ENCODE measurements at regions not wholly inside any gene's neighbourhood (a gene's known extent, or its start where the extent isn't known, plus 50 kb on each side); places are given as distances from the start of the nearest gene placed in this dataset.

GRCh38 chr13:104868806-104869205 is 1666.7 kb downstream of the EFNB2 start:
- POLR2A ChIA-PET (ENCODE audit: unreplicated experiment): no interaction called here
- H3K9ac ChIP-seq (ENCODE audit: low read depth, low read length): no peak overlapping the region
- no peak overlapping the region for H3K56ac ChIP-seq (ENCODE audit: extremely low read depth, insufficient read depth, low read length)
- no peaks in the 10 kb centered on the region for H3K4me1 ChIP-seq (ENCODE audit: control insufficient read depth, insufficient read depth, low read length)
- H2AK5ac ChIP-seq (ENCODE audit: low read depth, low read length): no peak overlapping the region
- H2BK120ac ChIP-seq (ENCODE audit: low read depth, low read length): no peak overlapping the region
- H3K27me3 ChIP-seq (ENCODE audit: control insufficient read depth, insufficient read depth, low read length): no peaks in the 10 kb centered on the region
- no peak overlapping the region for H4K5ac ChIP-seq (ENCODE audit: low read depth, low read length)
- no peak for ATAC-seq (ENCODE audit: low read depth)
- no TSS peak for BruUV-seq (replicated peaks)
- no peaks in the 10 kb centered on the region for H3K9me1 ChIP-seq (ENCODE audit: insufficient read depth, low read length)
- H4K20me1 ChIP-seq (ENCODE audit: insufficient read depth, low read length): no peaks in the 10 kb centered on the region
- intact Hi-C loops (cut with micrococcal nuclease): no loop called here
- H3K4me2 ChIP-seq (ENCODE audit: low read depth, low read length): no peak overlapping the region
- no peak overlapping the region for H3K27ac ChIP-seq (ENCODE audit: insufficient read depth, low read length)
- no peak overlapping the region for H2BK15ac ChIP-seq (ENCODE audit: low read depth, low read length)
- H3K79me1 ChIP-seq (ENCODE audit: low read depth in 1 of 2, low read length in 2 of 2): no peaks in the 10 kb centered on the region
- CTCF ChIA-PET: no interaction called here
- H3K4me3 ChIP-seq (ENCODE audit: insufficient read depth, low read depth, low read length): no peak overlapping the region
- no peak for TF ChIP-seq MAFK (IDR thresholded peaks at IDR 0.05; ENCODE audit: low read depth, low read length)
- H3K36me3 ChIP-seq (ENCODE audit: control insufficient read depth, insufficient read depth, low read length): no peaks in the 10 kb centered on the region
- H3K4ac ChIP-seq (ENCODE audit: low read depth, low read length): no peak overlapping the region
- no peak overlapping the region for H2BK20ac ChIP-seq (ENCODE audit: low read depth, low read length)
- no peak overlapping the region for H4K8ac ChIP-seq (ENCODE audit: low read depth in 2 of 2, low read length in 2 of 2)
- in situ Hi-C loops (cut with MboI; ENCODE audit: low sequenced_read_pairs): no loop called here
- H3K14ac ChIP-seq (replicated peaks; ENCODE audit: low read depth, low read length): no peak overlapping the region
- WGBS, 2 experiments (ENCODE audit: extremely low coverage in 2 of 2, insufficient read length in 1 of 2): no CpG with 5 or more reads among the region's 2 CpGs
- H3K23ac ChIP-seq (ENCODE audit: low read depth, low read length): no peak overlapping the region
- no peak overlapping the region for H3K18ac ChIP-seq (ENCODE audit: low read depth, low read length)
- no peak overlapping the region for H2AFZ ChIP-seq (replicated peaks; ENCODE audit: low read length, poor library complexity)
- no peak for DNase-seq
- H2BK5ac ChIP-seq (ENCODE audit: low read depth, low read length, poor library complexity, severe bottlenecking): no peak overlapping the region
- dilution Hi-C loops (cut with HindIII; ENCODE audit: low sequenced_read_pairs, unreplicated experiment): no loop called here
- H3K9me3 ChIP-seq (ENCODE audit: control insufficient read depth, insufficient read depth, low read length): no peaks in the 10 kb centered on the region
- no peak overlapping the region for H4K91ac ChIP-seq (ENCODE audit: insufficient read depth, low read depth, low read length)
- no peak overlapping the region for H2AK9ac ChIP-seq (replicated peaks; ENCODE audit: low read depth, low read length, poor library complexity)

Measured in IMR-90 (cell line).